NCI-H2107 treated with DMSO at 0.1 percent for 48 hours (cell line): ENCODE measurements at regions not wholly inside any gene's neighbourhood (a gene's known extent, or its start where the extent isn't known, plus 50 kb on each side); places are given as distances from the start of the nearest gene placed in this dataset.

Source experiments
- DNase-seq: peaks from one replicate; lab custom pipeline; 2025; ENCODE audit not compliant: unreplicated experiment; lab: John Stamatoyannopoulos, UW

- no peak for DNase-seq
Observed at GRCh38 chr2:212871597-212871996, 279.8 kb downstream of the IKZF2 start.

GRCh38 chr2:212864186-212864585 lies 287.2 kb downstream of the IKZF2 start:
- no peak for DNase-seq

GRCh38 chr2:212863185-212863588 lies 288.2 kb downstream of the IKZF2 start:
- DNase-seq: no peak

- DNase-seq: no peak
Observed at GRCh38 chr2:212858496-212858895, 292.9 kb downstream of the IKZF2 start.

GRCh38 chr2:212854771-212855170 lies 296.6 kb downstream of the IKZF2 start:
- DNase-seq: no peak

GRCh38 chr2:212854116-212854515 lies 297.3 kb downstream of the IKZF2 start:
- no peak for DNase-seq

GRCh38 chr2:212845941-212846340 lies 305.5 kb downstream of the IKZF2 start:
- no peak for DNase-seq

GRCh38 chr2:212843409-212844199 lies 305.0 kb upstream of the ERBB4 start:
- DNase-seq: no peak

- no peak for DNase-seq
Observed at GRCh38 chr2:212842544-212843185, 304.1 kb upstream of the ERBB4 start.

- no peak for DNase-seq
Observed at GRCh38 chr2:212841460-212841859, 302.9 kb upstream of the ERBB4 start.

- DNase-seq: no peak
Observed at GRCh38 chr2:212832211-212833195, 293.9 kb upstream of the ERBB4 start.

- DNase-seq: no peak
Observed at GRCh38 chr2:212831671-212832199, 293.1 kb upstream of the ERBB4 start.

GRCh38 chr2:212816267-212816666 lies 277.7 kb upstream of the ERBB4 start:
- no peak for DNase-seq

- DNase-seq: no peak
Observed at GRCh38 chr2:212815453-212815852, 276.9 kb upstream of the ERBB4 start.

- DNase-seq: no peak
Observed at GRCh38 chr2:212814941-212815340, 276.3 kb upstream of the ERBB4 start.

- DNase-seq: no peak
Observed at GRCh38 chr2:212811921-212812320, 273.3 kb upstream of the ERBB4 start.

- DNase-seq: no peak
Observed at GRCh38 chr2:212811036-212811805, 272.6 kb upstream of the ERBB4 start.

- no peak for DNase-seq
Observed at GRCh38 chr2:212797484-212798205, 259.0 kb upstream of the ERBB4 start.

GRCh38 chr2:212794471-212794870 lies 255.9 kb upstream of the ERBB4 start:
- DNase-seq: no peak

GRCh38 chr2:212791569-212791968 lies 253.0 kb upstream of the ERBB4 start:
- DNase-seq: no peak
